SK-N-SH (cell line): ENCODE measurements at regions not wholly inside any gene's neighbourhood (a gene's known extent, or its start where the extent isn't known, plus 50 kb on each side); places are given as distances from the start of the nearest gene placed in this dataset.

Source experiments
- CTCF ChIA-PET: fragments of 300-600, 350-600 bp; formaldehyde crosslinking; extraction: SDS; loops from one replicate; lab custom pipeline; 2021; lab: Yijun Ruan, JAX
- POLR2A ChIA-PET: fragments of 350-600 bp; sonication (Branson Sonifier 250); formaldehyde crosslinking; extraction: SDS; loops from one replicate; lab custom pipeline; 2020; ENCODE audit warnings: antibody characterized with exemption, inconsistent platforms; lab: Yijun Ruan, JAX
- DNase-seq: peaks from one replicate; pipeline ENCODE4 v3.0.0; 2012
- H2AFZ ChIP-seq: fragments of 200-600 bp; sonication (generic); 2 replicates; pipeline ENCODE4 v1.8.1; 2016; ENCODE audit warnings: antibody characterized with exemption, mild to moderate bottlenecking, low read depth
- H3F3A ChIP-seq: fragments of 200-600 bp; sonication (generic); replicated peaks from 2 replicates; pipeline ENCODE3; 2016; ENCODE audit warnings: antibody characterized with exemption, mild to moderate bottlenecking; ENCODE audit not compliant: insufficient read depth
- H3K27ac ChIP-seq, 2 experiments: fragments of 200-500 bp in 1 of 2; fragments of 200-600 bp in 1 of 2; sonication (Bioruptor generic) in 1 of 2; sonication (generic), shearing (Covaris generic) in 1 of 2; 2 replicates each; pipeline versions ENCODE4 v1.5.1 to v1.6.1; 2014 to 2016; ENCODE audit warnings: low read depth in 2 of 2, inconsistent platforms in 1 of 2, low read length in 1 of 2, mild to moderate bottlenecking in 1 of 2, mixed read lengths in 1 of 2
- H3K27me3 ChIP-seq: fragments of 200-600 bp; sonication (generic), shearing (Covaris generic); 2 replicates; pipeline ENCODE4 v1.6.1; 2016; ENCODE audit warnings: mixed run types; ENCODE audit not compliant: insufficient read depth
- H3K36me3 ChIP-seq, 2 experiments: fragments of 200-500 bp in 1 of 2; fragments of 200-600 bp in 1 of 2; sonication (Bioruptor generic) in 1 of 2; sonication (generic) in 1 of 2; replicated peaks in 1 of 2; 2 replicates each; pipeline versions ENCODE3 to v1.5.1; 2014 to 2016; ENCODE audit warnings: low read length in 1 of 2, mild to moderate bottlenecking in 1 of 2; ENCODE audit not compliant: insufficient read depth in 2 of 2, control insufficient read depth in 1 of 2
- H3K4me1 ChIP-seq, 2 experiments: fragments of 200-500 bp in 1 of 2; fragments of 200-600 bp in 1 of 2; sonication (Bioruptor generic) in 1 of 2; sonication (generic), shearing (Covaris generic) in 1 of 2; 2 replicates each; pipeline versions ENCODE4 v1.5.1 to v1.6.1; 2014 to 2016; ENCODE audit warnings: low read depth in 1 of 2, low read length in 1 of 2, mixed run types in 1 of 2; ENCODE audit not compliant: insufficient read depth in 2 of 2, control insufficient read depth in 1 of 2
- H3K4me2 ChIP-seq: fragments of 200-600 bp; sonication (generic), shearing (Covaris generic); 2 replicates; pipeline ENCODE4 v1.6.1; 2017; ENCODE audit warnings: mixed run types
- H3K4me3 ChIP-seq, 2 experiments: fragments of 200-500 bp in 1 of 2; fragments of 200-600 bp in 1 of 2; sonication (Bioruptor generic) in 1 of 2; sonication (generic), shearing (Covaris generic) in 1 of 2; 2 replicates each; pipeline versions ENCODE4 v1.5.1 to v1.8.1; 2014 to 2016; ENCODE audit warnings: low read depth in 2 of 2, inconsistent platforms in 1 of 2, low read length in 1 of 2, mild to moderate bottlenecking in 1 of 2, mixed read lengths in 1 of 2, moderate library complexity in 1 of 2
- H3K79me2 ChIP-seq: fragments of 200-600 bp; sonication (generic); 2 replicates; pipeline ENCODE4 v1.8.1; 2017; ENCODE audit warnings: mild to moderate bottlenecking; ENCODE audit not compliant: insufficient read depth
- H3K9ac ChIP-seq: fragments of 200-600 bp; sonication (generic); 2 replicates; pipeline ENCODE4 v1.6.1; 2017; ENCODE audit warnings: mixed run types
- H3K9me2 ChIP-seq: fragments of 200-600 bp; sonication (generic); 2 replicates; pipeline ENCODE4 v1.6.1; 2017; ENCODE audit warnings: mixed run types
- H3K9me3 ChIP-seq: fragments of 200-600 bp; sonication (generic); 2 replicates; pipeline ENCODE4 v1.6.1; 2017; ENCODE audit warnings: mixed run types, mild to moderate bottlenecking, moderate library complexity
- H4K20me1 ChIP-seq: fragments of 200-600 bp; sonication (generic); 2 replicates; pipeline ENCODE4 v1.6.1; 2017; ENCODE audit warnings: mild to moderate bottlenecking, mixed run types; ENCODE audit not compliant: insufficient read depth
- ELF1 ChIP-seq: IDR thresholded peaks from 2 replicates; pipeline ENCODE4 v1.4.0; 2012
- EP300 ChIP-seq, 2 experiments: IDR thresholded peaks; 2 replicates each; pipeline versions ENCODE4 v1.4.0 to v1.6.1; 2012; ENCODE audit warnings: borderline replicate concordance in 1 of 2, low read depth in 1 of 2, low read length in 1 of 2
- FOSL2 ChIP-seq: IDR thresholded peaks from 2 replicates; pipeline ENCODE4 v1.4.0; 2012; ENCODE audit warnings: low read depth, mild to moderate bottlenecking, moderate library complexity, borderline replicate concordance
- FOXJ3 ChIP-seq: sonication (generic); formaldehyde crosslinking; IDR thresholded peaks from 2 replicates; pipeline ENCODE4 v1.5.1; 2020; ENCODE audit warnings: mild to moderate bottlenecking, missing genetic modification reagents
- FOXM1 ChIP-seq: IDR thresholded peaks from 2 replicates; pipeline ENCODE4 v1.4.0; 2012; ENCODE audit warnings: low read depth, mild to moderate bottlenecking
- GABPA ChIP-seq: IDR thresholded peaks from 2 replicates; pipeline ENCODE4 v1.4.0; 2012; ENCODE audit warnings: low read depth, mild to moderate bottlenecking
- GATA2 ChIP-seq: sonication (generic); formaldehyde crosslinking; IDR thresholded peaks from 2 replicates; pipeline ENCODE4 v1.5.0; 2020; ENCODE audit warnings: mild to moderate bottlenecking, missing genetic modification reagents
- MAX ChIP-seq: IDR thresholded peaks from 2 replicates; pipeline ENCODE4 v1.4.0; 2012; ENCODE audit warnings: low read depth
- MEF2A ChIP-seq: IDR thresholded peaks from 2 replicates; pipeline ENCODE4 v1.4.0; 2012; ENCODE audit warnings: low read depth, borderline replicate concordance
- NRF1 ChIP-seq: IDR thresholded peaks from 2 replicates; pipeline ENCODE4 v1.6.1; 2012; ENCODE audit warnings: low read depth, mild to moderate bottlenecking, low read length
- SIN3A ChIP-seq: IDR thresholded peaks from 2 replicates; pipeline ENCODE4 v1.6.1; 2012; ENCODE audit warnings: low read depth, mild to moderate bottlenecking, low read length, moderate library complexity, borderline replicate concordance
- TEAD4 ChIP-seq: IDR thresholded peaks from 2 replicates; pipeline ENCODE4 v1.4.0; 2012; ENCODE audit warnings: mild to moderate bottlenecking, borderline replicate concordance; ENCODE audit not compliant: insufficient read depth
- USF1 ChIP-seq: IDR thresholded peaks from 2 replicates; pipeline ENCODE4 v1.4.0; 2012; ENCODE audit warnings: low read depth, borderline replicate concordance
- YY1 ChIP-seq: IDR thresholded peaks from 2 replicates; pipeline ENCODE4 v1.4.0; 2012; ENCODE audit warnings: low read depth, mild to moderate bottlenecking
- ZBTB33 ChIP-seq: IDR thresholded peaks from 2 replicates; pipeline ENCODE4 v1.4.0; 2012; ENCODE audit warnings: low read depth, borderline replicate concordance
- WGBS: methylation state at CpG from one replicate; pipeline ENCODE4 v1.1.6; 2017; ENCODE audit warnings: low lambda C conversion rate; 5-methylcytosine and 5-hydroxymethylcytosine counted together
- TF ChIP-seq, protein P1 (sequence below): fragments of 200-600 bp; sonication (generic); IDR thresholded peaks from 2 replicates; pipeline ENCODE4 v1.6.1; 2017; ENCODE audit warnings: antibody characterized with exemption, mild to moderate bottlenecking, moderate library complexity
- TF ChIP-seq, protein P2 (sequence below): fragments of 150-350 bp; IDR thresholded peaks from 2 replicates; pipeline ENCODE4 v1.6.1; 2017; ENCODE audit warnings: antibody characterized with exemption, low read length, low read depth, borderline replicate concordance

DNA sequence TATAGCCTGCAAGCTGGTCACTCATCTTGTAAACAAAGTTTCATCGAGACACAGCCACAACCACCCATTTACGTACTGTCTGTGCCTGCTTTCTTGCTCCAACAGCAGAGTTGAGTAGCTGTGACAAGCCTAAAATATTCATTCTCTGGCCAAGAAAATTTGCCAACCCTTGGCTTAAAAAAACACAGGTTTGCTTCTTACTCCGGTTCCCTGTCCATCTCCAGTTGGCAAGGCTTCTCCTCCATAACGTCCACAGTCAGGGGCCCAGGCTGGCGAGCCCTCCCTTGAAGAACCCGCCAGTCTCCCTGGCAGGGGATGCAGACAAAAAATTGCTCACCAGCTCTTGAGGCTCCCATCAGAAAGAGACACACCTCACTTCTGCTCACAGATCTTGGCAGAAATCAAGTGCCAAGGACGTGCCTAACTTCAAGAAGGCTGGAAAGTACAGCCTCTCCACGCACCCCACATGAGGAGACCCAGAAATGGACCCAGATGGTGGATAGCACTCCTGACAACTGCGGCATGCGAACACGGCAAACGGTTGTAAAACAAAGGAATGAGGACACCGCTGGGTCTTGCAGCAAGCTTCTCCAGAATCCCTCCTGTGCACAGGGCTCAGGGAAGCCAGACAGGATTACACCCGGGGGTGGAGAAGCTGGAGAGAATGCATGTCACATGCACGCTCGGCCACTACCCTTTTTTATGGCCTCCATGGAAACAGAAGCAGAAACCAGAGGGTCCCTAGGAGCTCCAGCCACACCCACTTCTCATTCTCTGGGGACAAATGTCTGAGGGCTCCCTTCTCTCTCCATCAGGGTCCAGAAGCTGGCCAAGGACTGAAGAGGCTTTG is 59.8 kb upstream of the SIRPA start:
- H3K4me1 ChIP-seq: peaks cover 6 to 14% of the 10 kb centered on the region in 2 experiments; a peak in 2 of 4 replicates
- H3K27ac ChIP-seq: no peak overlapping the region
- ChIA-PET POLR2A (no interaction called here), CTCF (interaction anchor here (0.9 to 1.3 kb wide), 3 partner anchors 22 to 368 kb away, joined by 3 read pairs; no protein-coding TSS in a partner anchor)
- no peaks in the 10 kb centered on the region for H3K27me3 ChIP-seq
- no peak overlapping the region for H3K4me2 ChIP-seq
- H4K20me1 ChIP-seq: no peaks in the 10 kb centered on the region
- H3K79me2 ChIP-seq: no peaks in the 10 kb centered on the region
- no peak for DNase-seq
- no peaks in the 10 kb centered on the region for H3K9me2 ChIP-seq
- no peaks in the 10 kb centered on the region for H3K36me3 ChIP-seq
- no peak overlapping the region for H3K4me3 ChIP-seq
- WGBS: 74% methylated on average over 16 of the region's 16 CpGs
- no peak overlapping the region for H3K9ac ChIP-seq
- H2AFZ ChIP-seq: no peak overlapping the region
- TF ChIP-seq MAX: no peak
- no peak for TF ChIP-seq GABPA
- TF ChIP-seq YY1: no peak
- TF ChIP-seq, protein P1, sequence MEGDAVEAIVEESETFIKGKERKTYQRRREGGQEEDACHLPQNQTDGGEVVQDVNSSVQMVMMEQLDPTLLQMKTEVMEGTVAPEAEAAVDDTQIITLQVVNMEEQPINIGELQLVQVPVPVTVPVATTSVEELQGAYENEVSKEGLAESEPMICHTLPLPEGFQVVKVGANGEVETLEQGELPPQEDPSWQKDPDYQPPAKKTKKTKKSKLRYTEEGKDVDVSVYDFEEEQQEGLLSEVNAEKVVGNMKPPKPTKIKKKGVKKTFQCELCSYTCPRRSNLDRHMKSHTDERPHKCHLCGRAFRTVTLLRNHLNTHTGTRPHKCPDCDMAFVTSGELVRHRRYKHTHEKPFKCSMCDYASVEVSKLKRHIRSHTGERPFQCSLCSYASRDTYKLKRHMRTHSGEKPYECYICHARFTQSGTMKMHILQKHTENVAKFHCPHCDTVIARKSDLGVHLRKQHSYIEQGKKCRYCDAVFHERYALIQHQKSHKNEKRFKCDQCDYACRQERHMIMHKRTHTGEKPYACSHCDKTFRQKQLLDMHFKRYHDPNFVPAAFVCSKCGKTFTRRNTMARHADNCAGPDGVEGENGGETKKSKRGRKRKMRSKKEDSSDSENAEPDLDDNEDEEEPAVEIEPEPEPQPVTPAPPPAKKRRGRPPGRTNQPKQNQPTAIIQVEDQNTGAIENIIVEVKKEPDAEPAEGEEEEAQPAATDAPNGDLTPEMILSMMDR: no peak
- no peak for TF ChIP-seq EP300 (IDR thresholded peaks at IDR 0.05; ENCODE audit: borderline replicate concordance in 1 of 2, low read depth in 1 of 2, low read length in 1 of 2)
- TF ChIP-seq SIN3A: no peak
- TF ChIP-seq, protein P2, sequence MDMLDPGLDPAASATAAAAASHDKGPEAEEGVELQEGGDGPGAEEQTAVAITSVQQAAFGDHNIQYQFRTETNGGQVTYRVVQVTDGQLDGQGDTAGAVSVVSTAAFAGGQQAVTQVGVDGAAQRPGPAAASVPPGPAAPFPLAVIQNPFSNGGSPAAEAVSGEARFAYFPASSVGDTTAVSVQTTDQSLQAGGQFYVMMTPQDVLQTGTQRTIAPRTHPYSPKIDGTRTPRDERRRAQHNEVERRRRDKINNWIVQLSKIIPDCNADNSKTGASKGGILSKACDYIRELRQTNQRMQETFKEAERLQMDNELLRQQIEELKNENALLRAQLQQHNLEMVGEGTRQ: no peak
- TF ChIP-seq ELF1: no peak
- no peak for TF ChIP-seq TEAD4
- TF ChIP-seq FOXM1: no peak
- TF ChIP-seq NRF1: no peak
- no peak for TF ChIP-seq MEF2A
- TF ChIP-seq FOXJ3 (CRISPR knock-in tag): no peak
- no peak for TF ChIP-seq ZBTB33
- TF ChIP-seq USF1: no peak
- TF ChIP-seq FOSL2: no peak
- no peak for TF ChIP-seq GATA2 (CRISPR knock-in tag)
- H3K9me3 ChIP-seq: no peaks in the 10 kb centered on the region
- H3F3A ChIP-seq: peaks cover 4% of the 10 kb centered on the region
